PFSK-1 (cell line): ENCODE measurements at regions not wholly inside any gene's neighbourhood (a gene's known extent, or its start where the extent isn't known, plus 50 kb on each side); places are given as distances from the start of the nearest gene placed in this dataset.

Experiments
- FOXP2 ChIP-seq: optimal IDR thresholded peaks from 2 replicates; pipeline ENCODE3; 2011; ENCODE audit warnings: borderline replicate concordance, control low read depth, inconsistent platforms; ENCODE audit not compliant: insufficient read depth; ENCODE audit errors: extremely low read length, extremely low read depth
- POLR2AphosphoS5 ChIP-seq: IDR thresholded peaks from 2 replicates; pipeline ENCODE4 v1.6.1; 2012; ENCODE audit warnings: low read depth, mild to moderate bottlenecking, control low read depth, low read length, moderate library complexity
- REST ChIP-seq, 2 experiments: IDR thresholded peaks; 2 replicates each; pipeline versions ENCODE4 v1.6.1 to v1.8.0; 2011 to 2012; ENCODE audit warnings: low read depth in 2 of 2, low read length in 2 of 2, control low read depth in 1 of 2, inconsistent platforms in 1 of 2, mild to moderate bottlenecking in 1 of 2, moderate library complexity in 1 of 2; ENCODE audit not compliant: insufficient read depth in 1 of 2
- SIN3A ChIP-seq: IDR thresholded peaks from 2 replicates; pipeline ENCODE4 v1.6.1; 2012; ENCODE audit warnings: mild to moderate bottlenecking, low read length, moderate library complexity, borderline replicate concordance; ENCODE audit not compliant: insufficient read depth
- TAF1 ChIP-seq: IDR thresholded peaks from 2 replicates; pipeline ENCODE4 v1.6.1; 2012; ENCODE audit warnings: low read length, control low read depth, borderline replicate concordance; ENCODE audit not compliant: insufficient read depth

- TF ChIP-seq FOXP2 (no peak), REST (IDR thresholded peaks at IDR 0.05; ENCODE audit: insufficient read depth in 1 of 2, low read depth in 2 of 2, low read length in 2 of 2) (no peak), POLR2AphosphoS5 (no peak)
Observed at GRCh38 chr2:60002183-60002867, 551.1 kb downstream of the BCL11A start.

- no peak for TF ChIP-seq REST (IDR thresholded peaks at IDR 0.05; ENCODE audit: insufficient read depth in 1 of 2, low read depth in 2 of 2, low read length in 2 of 2)
- TF ChIP-seq SIN3A: no peak
- TF ChIP-seq POLR2AphosphoS5: no peak
- no peak for TF ChIP-seq TAF1
- TF ChIP-seq FOXP2: no peak
Observed at GRCh38 chr2:60000686-60001085, 552.8 kb downstream of the BCL11A start.

- TF ChIP-seq REST (IDR thresholded peaks at IDR 0.05; ENCODE audit: insufficient read depth in 1 of 2, low read depth in 2 of 2, low read length in 2 of 2) (no peak), TAF1 (no peak)
Observed at GRCh38 chr2:59998324-59998723, 555.1 kb downstream of the BCL11A start.

- TF ChIP-seq POLR2AphosphoS5 (no peak), TAF1 (no peak), SIN3A (no peak), FOXP2 (no peak), REST (IDR thresholded peaks at IDR 0.05; ENCODE audit: insufficient read depth in 1 of 2, low read depth in 2 of 2, low read length in 2 of 2) (no peak)
Observed at GRCh38 chr2:59997371-59997770, 556.1 kb downstream of the BCL11A start.

- TF ChIP-seq TAF1: no peak
- TF ChIP-seq SIN3A: no peak
- no peak for TF ChIP-seq REST (IDR thresholded peaks at IDR 0.05; ENCODE audit: insufficient read depth in 1 of 2, low read depth in 2 of 2, low read length in 2 of 2)
- TF ChIP-seq FOXP2: no peak
- TF ChIP-seq POLR2AphosphoS5: no peak
Observed at GRCh38 chr2:59996855-59997254, 556.6 kb downstream of the BCL11A start.
